ENCODE measurements at regions not wholly inside any gene's neighbourhood (a gene's known extent, or its start where the extent isn't known, plus 50 kb on each side); places are given as distances from the start of the nearest gene placed in this dataset.
A peak's percentile ranks its signal among the peaks of the same experiment; 100 is the strongest.

DNA sequence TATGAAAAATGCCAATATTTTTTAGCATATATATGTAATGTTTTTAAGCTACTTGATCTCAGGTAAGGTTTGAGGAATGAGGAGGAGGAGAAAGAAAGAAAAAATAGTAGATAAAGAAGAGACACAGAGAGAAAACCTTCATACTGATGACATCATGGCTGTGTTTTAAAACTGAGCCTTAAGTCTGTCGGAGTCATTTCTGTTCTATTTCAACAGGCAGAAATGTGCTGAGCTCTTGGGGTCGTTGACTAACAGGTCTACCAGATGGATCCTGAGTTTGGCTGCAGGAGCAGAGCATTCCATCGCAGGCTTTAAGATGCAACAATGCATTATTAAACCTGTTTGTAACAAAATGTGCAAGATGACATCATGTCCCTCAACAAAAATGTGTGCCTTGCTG lies 356.0 kb downstream of the TGFB2 start:
- no peak overlapping the region for H3K4me3 ChIP-seq (ENCODE audit: control insufficient read depth, low read depth, low read length)
- DNase-seq (ENCODE audit: low read depth) = no peak
- TF ChIP-seq, protein P1, sequence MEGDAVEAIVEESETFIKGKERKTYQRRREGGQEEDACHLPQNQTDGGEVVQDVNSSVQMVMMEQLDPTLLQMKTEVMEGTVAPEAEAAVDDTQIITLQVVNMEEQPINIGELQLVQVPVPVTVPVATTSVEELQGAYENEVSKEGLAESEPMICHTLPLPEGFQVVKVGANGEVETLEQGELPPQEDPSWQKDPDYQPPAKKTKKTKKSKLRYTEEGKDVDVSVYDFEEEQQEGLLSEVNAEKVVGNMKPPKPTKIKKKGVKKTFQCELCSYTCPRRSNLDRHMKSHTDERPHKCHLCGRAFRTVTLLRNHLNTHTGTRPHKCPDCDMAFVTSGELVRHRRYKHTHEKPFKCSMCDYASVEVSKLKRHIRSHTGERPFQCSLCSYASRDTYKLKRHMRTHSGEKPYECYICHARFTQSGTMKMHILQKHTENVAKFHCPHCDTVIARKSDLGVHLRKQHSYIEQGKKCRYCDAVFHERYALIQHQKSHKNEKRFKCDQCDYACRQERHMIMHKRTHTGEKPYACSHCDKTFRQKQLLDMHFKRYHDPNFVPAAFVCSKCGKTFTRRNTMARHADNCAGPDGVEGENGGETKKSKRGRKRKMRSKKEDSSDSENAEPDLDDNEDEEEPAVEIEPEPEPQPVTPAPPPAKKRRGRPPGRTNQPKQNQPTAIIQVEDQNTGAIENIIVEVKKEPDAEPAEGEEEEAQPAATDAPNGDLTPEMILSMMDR (conservative IDR thresholded peaks at IDR 0.05; ENCODE audit: control insufficient read depth, insufficient read depth, low read depth, low read length) = no peak

DNA sequence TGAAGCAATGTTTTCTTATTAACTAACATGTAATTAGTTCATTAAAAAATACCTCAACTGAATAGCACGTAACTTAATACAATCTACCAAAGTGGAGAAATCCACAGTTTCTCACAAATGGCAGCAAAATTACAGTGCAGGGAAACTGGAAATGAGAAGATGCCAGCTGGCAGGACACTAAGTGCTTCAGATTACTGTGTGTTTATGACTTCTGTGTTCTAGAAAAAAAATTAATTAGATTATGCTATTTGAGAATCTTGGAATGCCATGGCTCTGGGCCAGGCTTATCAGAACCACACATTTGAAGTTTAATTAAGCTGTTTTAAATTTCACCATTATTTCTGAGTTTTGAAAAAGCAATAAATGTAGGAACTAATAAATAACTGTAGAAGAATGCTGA lies 357.6 kb downstream of the TGFB2 start:
- TF ChIP-seq, protein P1 (conservative IDR thresholded peaks at IDR 0.05; ENCODE audit: control insufficient read depth, insufficient read depth, low read depth, low read length) = no peak
- no peak overlapping the region for H3K4me3 ChIP-seq (ENCODE audit: control insufficient read depth, low read depth, low read length)
- DNase-seq (ENCODE audit: low read depth) = no peak

DNA sequence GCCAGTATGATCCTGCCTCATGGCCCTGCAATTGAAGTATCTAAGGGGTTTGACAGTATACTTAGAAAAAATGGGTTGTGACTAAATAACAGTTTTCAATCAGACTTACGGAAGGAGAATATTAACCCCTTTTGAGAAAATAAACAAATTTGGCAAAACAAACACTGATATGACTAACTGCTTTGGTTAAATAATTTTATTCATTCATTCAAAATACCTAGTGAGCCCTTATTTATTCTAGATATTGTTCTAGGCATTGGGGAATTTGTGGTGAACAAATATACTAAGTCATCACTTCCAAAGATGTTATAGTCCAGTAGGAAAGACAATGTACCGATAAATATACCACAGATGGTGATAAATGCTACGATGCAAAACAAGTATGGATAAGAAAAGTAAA lies 358.7 kb downstream of the TGFB2 start:
- no peak overlapping the region for H3K4me3 ChIP-seq (ENCODE audit: control insufficient read depth, low read depth, low read length)
- no peak for DNase-seq (ENCODE audit: low read depth)
- TF ChIP-seq, protein P1 (conservative IDR thresholded peaks at IDR 0.05; ENCODE audit: control insufficient read depth, insufficient read depth, low read depth, low read length) = no peak

DNA sequence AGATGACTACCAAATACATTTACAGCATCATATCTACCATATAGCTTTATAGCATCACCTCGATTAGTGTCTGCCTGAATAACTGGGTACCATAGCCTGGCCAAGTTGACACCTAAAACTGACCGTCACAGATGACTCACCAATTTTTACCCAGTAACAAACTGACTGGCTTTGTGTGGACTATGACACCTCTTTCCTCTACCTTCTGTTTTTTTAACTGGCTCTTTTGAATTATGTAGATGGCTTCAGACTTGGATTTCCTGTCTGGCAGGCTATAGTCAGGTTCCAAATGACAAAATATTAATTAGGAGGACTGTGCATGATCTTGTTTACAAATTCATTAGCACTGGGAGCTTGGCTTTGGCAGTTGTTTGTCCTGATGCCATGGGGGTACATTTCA lies 360.3 kb downstream of the TGFB2 start:
- TF ChIP-seq, protein P1 (conservative IDR thresholded peaks at IDR 0.05; ENCODE audit: control insufficient read depth, insufficient read depth, low read depth, low read length) = no peak
- peak; percentile 40 for DNase-seq (ENCODE audit: low read depth)
- H3K4me3 ChIP-seq (ENCODE audit: control insufficient read depth, low read depth, low read length) = no peak overlapping the region

DNA sequence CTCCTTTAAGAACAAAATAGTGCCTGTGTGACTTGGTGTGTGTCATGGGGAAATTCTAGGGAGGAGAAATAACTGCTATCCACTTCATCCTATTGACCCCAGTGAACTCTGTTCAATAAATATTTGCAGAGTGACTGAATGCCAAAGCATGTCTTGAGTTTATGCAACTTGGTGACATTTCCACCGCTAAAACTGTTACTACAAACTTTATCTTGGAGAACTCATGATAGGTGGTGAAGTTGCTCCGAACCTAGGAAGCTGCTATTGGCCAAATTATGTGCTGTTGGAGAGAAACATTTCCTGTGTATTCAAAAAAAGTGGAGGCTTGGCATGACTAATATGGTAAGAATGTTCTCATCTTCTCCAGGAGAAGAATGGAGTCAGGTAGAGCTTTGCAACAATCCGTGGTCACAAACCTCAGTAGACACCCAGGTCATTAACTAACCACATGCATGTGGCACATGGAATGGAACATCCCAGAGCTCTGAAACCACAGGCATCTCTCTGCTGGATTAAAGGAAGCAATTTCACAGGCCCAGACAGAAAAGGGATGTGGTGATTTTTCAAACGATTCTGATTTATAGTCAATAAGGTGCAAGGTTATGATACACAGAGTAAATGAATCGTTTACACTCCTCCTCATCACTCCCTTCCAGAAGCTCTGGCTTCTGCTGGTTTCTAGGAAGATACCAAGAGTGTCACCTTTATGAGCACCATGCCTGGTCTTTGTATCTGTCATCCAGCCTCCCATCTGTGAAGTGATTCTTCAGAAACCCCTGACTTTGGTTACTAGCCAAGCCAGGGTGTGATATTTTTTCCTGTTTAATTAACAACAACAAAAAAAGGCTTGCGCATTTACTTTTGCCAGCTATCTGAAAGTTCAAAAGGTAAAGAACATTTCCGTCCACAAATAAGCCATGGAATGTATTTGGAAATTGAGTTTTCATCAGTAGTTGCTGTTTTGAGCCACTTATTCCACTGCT lies 361.1 kb downstream of the TGFB2 start:
- TF ChIP-seq, protein P1 (conservative IDR thresholded peaks at IDR 0.05; ENCODE audit: control insufficient read depth, insufficient read depth, low read depth, low read length) = no peak
- no peak overlapping the region for H3K4me3 ChIP-seq (ENCODE audit: control insufficient read depth, low read depth, low read length)
- DNase-seq (ENCODE audit: low read depth) = peak; percentile 97

DNA sequence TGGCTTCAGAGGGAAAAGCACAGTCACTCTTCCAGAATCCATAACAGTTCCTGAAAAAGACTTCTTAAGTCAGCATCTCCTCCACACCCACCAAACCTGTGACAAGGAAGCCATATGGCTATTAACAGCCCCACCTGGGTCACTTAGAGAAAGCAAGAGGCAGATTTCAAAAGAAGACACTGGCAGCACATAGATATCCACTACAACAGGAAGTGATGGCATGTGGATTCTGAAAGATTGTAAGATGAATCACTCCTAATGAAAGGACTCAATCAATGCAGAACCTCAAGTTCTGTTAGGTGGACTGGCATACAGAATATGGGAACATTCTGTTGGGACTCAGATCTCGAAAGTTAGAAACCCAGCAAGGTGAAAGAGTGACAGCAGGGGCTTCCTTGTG lies 365.9 kb downstream of the TGFB2 start:
- TF ChIP-seq, protein P1 (conservative IDR thresholded peaks at IDR 0.05; ENCODE audit: control insufficient read depth, insufficient read depth, low read depth, low read length) = no peak
- H3K4me3 ChIP-seq (ENCODE audit: control insufficient read depth, low read depth, low read length) = no peak overlapping the region
- DNase-seq (ENCODE audit: low read depth) = no peak

Measured in fibroblast of mammary gland (primary cell).